Right atrium auricular region (tissue), 2 donors: ENCODE measurements at regions not wholly inside any gene's neighbourhood (a gene's known extent, or its start where the extent isn't known, plus 50 kb on each side); places are given as distances from the start of the nearest gene placed in this dataset.

Experiments used
- DNase-seq: peaks from one replicate; pipeline ENCODE4 v3.0.0-alpha.2; 2019; ENCODE audit warnings: low spot score
- H3K27ac ChIP-seq, 2 donors: fragments of 200-600 bp; sonication (generic); 1 replicate in 1 of 2; 2 replicates in 1 of 2; pipeline ENCODE4 v1.5.1; 2016 to 2019
- H3K27me3 ChIP-seq, 2 donors: fragments of 200-600 bp; sonication (generic); one replicate each; pipeline versions ENCODE4 v1.5.1 to v1.6.0; 2017 to 2019
- H3K36me3 ChIP-seq: fragments of 200-600 bp; sonication (generic); one replicate; pipeline ENCODE4 v1.5.1; 2016
- H3K4me1 ChIP-seq, 2 donors: fragments of 200-600 bp; sonication (generic); one replicate each; pipeline versions ENCODE4 v1.5.1 to v1.6.0; 2017 to 2019
- H3K4me3 ChIP-seq, 2 donors: fragments of 200-600 bp; sonication (generic); 1 replicate in 1 of 2; 2 replicates in 1 of 2; pipeline ENCODE4 v1.5.1; 2017 to 2019; ENCODE audit warnings: mild to moderate bottlenecking in 1 of 2, moderate library complexity in 1 of 2
- H3K9me3 ChIP-seq, 2 donors: fragments of 200-600 bp; sonication (generic); one replicate each; pipeline ENCODE4 v1.5.1; 2019
- TF ChIP-seq, protein P1 (sequence below), 2 donors: fragments of 200-600 bp; sonication (generic); IDR thresholded peaks; one replicate each; pipeline ENCODE4 v1.5.1; 2019; ENCODE audit warnings: antibody characterized with exemption in 2 of 2

GRCh38 chr2:196534495-196534894 is 105.0 kb upstream of the CCDC150 start:
- peaks cover 0 to 4% of the 10 kb centered on the region in 2 donors for H3K4me1 ChIP-seq
- no peaks in the 10 kb centered on the region for H3K9me3 ChIP-seq
- no peaks in the 10 kb centered on the region for H3K36me3 ChIP-seq
- H3K27ac ChIP-seq: peak overlapping the region; percentile 2 to 62
- H3K27me3 ChIP-seq: no peaks in the 10 kb centered on the region
- TF ChIP-seq, protein P1, sequence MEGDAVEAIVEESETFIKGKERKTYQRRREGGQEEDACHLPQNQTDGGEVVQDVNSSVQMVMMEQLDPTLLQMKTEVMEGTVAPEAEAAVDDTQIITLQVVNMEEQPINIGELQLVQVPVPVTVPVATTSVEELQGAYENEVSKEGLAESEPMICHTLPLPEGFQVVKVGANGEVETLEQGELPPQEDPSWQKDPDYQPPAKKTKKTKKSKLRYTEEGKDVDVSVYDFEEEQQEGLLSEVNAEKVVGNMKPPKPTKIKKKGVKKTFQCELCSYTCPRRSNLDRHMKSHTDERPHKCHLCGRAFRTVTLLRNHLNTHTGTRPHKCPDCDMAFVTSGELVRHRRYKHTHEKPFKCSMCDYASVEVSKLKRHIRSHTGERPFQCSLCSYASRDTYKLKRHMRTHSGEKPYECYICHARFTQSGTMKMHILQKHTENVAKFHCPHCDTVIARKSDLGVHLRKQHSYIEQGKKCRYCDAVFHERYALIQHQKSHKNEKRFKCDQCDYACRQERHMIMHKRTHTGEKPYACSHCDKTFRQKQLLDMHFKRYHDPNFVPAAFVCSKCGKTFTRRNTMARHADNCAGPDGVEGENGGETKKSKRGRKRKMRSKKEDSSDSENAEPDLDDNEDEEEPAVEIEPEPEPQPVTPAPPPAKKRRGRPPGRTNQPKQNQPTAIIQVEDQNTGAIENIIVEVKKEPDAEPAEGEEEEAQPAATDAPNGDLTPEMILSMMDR (IDR thresholded peaks at IDR 0.05): no peak
- no peak overlapping the region for H3K4me3 ChIP-seq
- DNase-seq: no peak

GRCh38 chr2:196535061-196535460 is 104.5 kb upstream of the CCDC150 start:
- DNase-seq: no peak
- Histone ChIP-seq H3K4me3 (no peak overlapping the region), H3K4me1 (peaks cover 0 to 4% of the 10 kb centered on the region in 2 donors), H3K36me3 (no peaks in the 10 kb centered on the region), H3K9me3 (no peaks in the 10 kb centered on the region), H3K27ac (peak overlapping the region in 1 of 2 donors; percentile 62), H3K27me3 (no peaks in the 10 kb centered on the region)
- TF ChIP-seq, protein P1 (IDR thresholded peaks at IDR 0.05): no peak

DNA sequence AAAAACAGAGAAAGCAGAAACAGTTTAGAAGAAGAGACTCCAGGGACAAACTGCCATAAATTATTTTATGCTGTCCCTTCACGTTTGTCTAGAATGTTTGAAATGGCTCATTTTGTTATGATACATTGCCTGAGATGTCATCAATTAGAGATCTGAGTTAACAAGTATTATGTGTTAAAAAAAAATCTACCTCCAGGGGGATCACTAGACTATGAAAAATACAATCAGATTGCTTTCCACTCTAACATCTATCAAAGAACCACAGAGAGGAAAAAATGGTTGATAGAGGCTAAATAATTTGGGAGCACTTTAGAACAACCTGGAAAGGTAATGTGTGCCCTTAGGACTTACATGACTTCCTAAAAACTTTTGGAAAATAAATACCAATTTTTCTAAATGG is 103.8 kb upstream of the CCDC150 start:
- H3K4me1 ChIP-seq: peaks cover 0 to 4% of the 10 kb centered on the region in 2 donors
- H3K36me3 ChIP-seq: no peaks in the 10 kb centered on the region
- H3K4me3 ChIP-seq: no peak overlapping the region
- H3K27ac ChIP-seq: no peak overlapping the region
- H3K27me3 ChIP-seq: no peaks in the 10 kb centered on the region
- no peak for DNase-seq
- TF ChIP-seq, protein P1 (IDR thresholded peaks at IDR 0.05): no peak
- H3K9me3 ChIP-seq: no peaks in the 10 kb centered on the region

- H3K9me3 ChIP-seq: no peaks in the 10 kb centered on the region
- no peaks in the 10 kb centered on the region for H3K36me3 ChIP-seq
- H3K27me3 ChIP-seq: no peaks in the 10 kb centered on the region
- no peak for DNase-seq
- H3K27ac ChIP-seq: peak overlapping the region; percentile 55 to 81
- no peak overlapping the region for H3K4me3 ChIP-seq
- H3K4me1 ChIP-seq: peaks cover 0 to 4% of the 10 kb centered on the region in 2 donors
- TF ChIP-seq, protein P1 (IDR thresholded peaks at IDR 0.05): no peak
These were observed 102.2 kb upstream of the CCDC150 start for GRCh38 chr2:196537311-196537710.

DNA sequence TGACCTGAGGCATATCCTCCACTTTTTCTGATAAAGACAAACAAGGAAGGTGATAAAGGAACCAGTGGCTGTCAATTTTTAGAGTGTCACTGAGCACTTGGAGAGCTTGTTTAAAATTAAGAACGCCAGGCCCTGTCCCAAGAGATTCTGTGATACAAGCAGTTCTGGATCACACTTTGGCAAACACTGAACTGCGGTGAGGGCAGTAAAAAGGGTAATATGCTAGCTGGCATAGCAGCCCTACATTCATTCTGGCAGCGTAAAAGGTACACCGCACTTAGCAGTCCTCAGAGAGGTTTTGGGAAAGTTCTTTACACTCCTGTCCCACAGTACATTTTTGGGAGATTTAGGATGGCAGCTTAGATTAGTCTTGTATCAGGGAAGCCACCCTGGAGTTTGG is 101.3 kb upstream of the CCDC150 start:
- H3K4me1 ChIP-seq: peaks cover 0 to 4% of the 10 kb centered on the region in 2 donors
- H3K27ac ChIP-seq: peak overlapping the region; percentile 55 to 81
- TF ChIP-seq, protein P1 (IDR thresholded peaks at IDR 0.05): no peak
- no peaks in the 10 kb centered on the region for H3K9me3 ChIP-seq
- H3K4me3 ChIP-seq: no peak overlapping the region
- DNase-seq: no peak
- H3K36me3 ChIP-seq: no peaks in the 10 kb centered on the region
- H3K27me3 ChIP-seq: no peaks in the 10 kb centered on the region

GRCh38 chr2:196538646-196539045 is 100.9 kb upstream of the CCDC150 start:
- Histone ChIP-seq H3K4me3 (no peak overlapping the region), H3K4me1 (peaks cover 0 to 4% of the 10 kb centered on the region in 2 donors), H3K27ac (peak overlapping the region; percentile 55 to 81), H3K36me3 (no peaks in the 10 kb centered on the region), H3K27me3 (no peaks in the 10 kb centered on the region), H3K9me3 (no peaks in the 10 kb centered on the region)
- TF ChIP-seq, protein P1 (IDR thresholded peaks at IDR 0.05): no peak
- DNase-seq: no peak
